Natural killer cell (primary cell): ENCODE measurements at regions not wholly inside any gene's neighbourhood (a gene's known extent, or its start where the extent isn't known, plus 50 kb on each side); places are given as distances from the start of the nearest gene placed in this dataset.

Experiments
- ATAC-seq, 3 donors: fragments of 150-1000 bp in 2 of 3; fragments of 200-7000 bp in 1 of 3; cut with Tn5 transposase; 1 replicate in 1 of 3; 2 replicates in 2 of 3; pipeline ENCODE4 v1.10.0; 2021; ENCODE audit warnings: mild to moderate bottlenecking in 2 of 3, moderate library complexity in 2 of 3
- DNase-seq, 2 donors: peaks; one replicate each; pipeline versions ENCODE4 v3.0.0 to v3.0.0-alpha.2; 2013 to 2021; ENCODE audit warnings: mixed read lengths in 1 of 2
- H3K27ac ChIP-seq: one replicate; pipeline ENCODE4 v1.5.1; 2013; ENCODE audit warnings: mild to moderate bottlenecking, low read length
- H3K27me3 ChIP-seq: one replicate; pipeline ENCODE4 v1.6.1; 2013; ENCODE audit warnings: low read length; ENCODE audit not compliant: control insufficient read depth, insufficient read depth
- H3K36me3 ChIP-seq: one replicate; pipeline ENCODE4 v1.6.1; 2013; ENCODE audit warnings: low read length; ENCODE audit not compliant: control insufficient read depth, insufficient read depth
- H3K4me1 ChIP-seq: one replicate; pipeline ENCODE4 v1.6.1; 2013; ENCODE audit warnings: low read length; ENCODE audit not compliant: control insufficient read depth, insufficient read depth
- H3K4me3 ChIP-seq: one replicate; pipeline ENCODE4 v1.5.1; 2013; ENCODE audit warnings: low read length
- H3K9me3 ChIP-seq: one replicate; pipeline ENCODE4 v1.6.1; 2013; ENCODE audit warnings: low read length; ENCODE audit not compliant: control insufficient read depth, insufficient read depth
- H3K27ac Mint-ChIP-seq, 2 donors: one replicate each; pipeline ENCODE4 v1.8.0; 2022; ENCODE audit warnings: mild to moderate bottlenecking in 2 of 2, mixed read lengths in 2 of 2, moderate library complexity in 1 of 2
- H3K27me3 Mint-ChIP-seq, 2 donors: one replicate each; pipeline ENCODE4 v1.8.0; 2022; ENCODE audit warnings: low read depth in 2 of 2, mixed read lengths in 2 of 2
- H3K36me3 Mint-ChIP-seq: one replicate; pipeline ENCODE4 v1.8.0; 2022; ENCODE audit warnings: mixed read lengths
- H3K4me1 Mint-ChIP-seq, 2 donors: one replicate each; pipeline ENCODE4 v1.8.0; 2022; ENCODE audit warnings: mixed read lengths in 2 of 2
- H3K4me3 Mint-ChIP-seq: one replicate; pipeline ENCODE4 v1.8.0; 2022; ENCODE audit warnings: mild to moderate bottlenecking, moderate library complexity, mixed read lengths
- H3K9me3 Mint-ChIP-seq, 2 donors: one replicate each; pipeline ENCODE4 v1.8.0; 2022; ENCODE audit warnings: mixed read lengths in 2 of 2
- CTCF ChIP-seq: fragments of 200-600 bp; IDR thresholded peaks from one replicate; pipeline ENCODE4 v1.8.0; 2022; ENCODE audit warnings: antibody characterized with exemption
- WGBS: methylation state at CpG from one replicate; pipeline ENCODE4 v1.1.7; 2013; ENCODE audit warnings: missing lambda C conversion rate; ENCODE audit not compliant: insufficient coverage; 5-methylcytosine and 5-hydroxymethylcytosine counted together
- intact Hi-C: fragments of 100-400 bp; cut with micrococcal nuclease; formaldehyde crosslinking; loops from one replicate; pipeline ENCODE4 v1.14.2; 2022

GRCh38 chr2:226158940-226159339 is 640.7 kb downstream of the IRS1 start:
- intact Hi-C loops, result no loop called here
- Mint-ChIP-seq H3K9me3 (peaks cover 5 to 7% of the 10 kb centered on the region in 2 donors), H3K36me3 (no peaks in the 10 kb centered on the region), H3K27ac (no peak overlapping the region), H3K27me3 (no peaks in the 10 kb centered on the region), H3K4me3 (no peak overlapping the region), H3K4me1 (no peaks in the 10 kb centered on the region)
- Histone ChIP-seq H3K36me3 (no peaks in the 10 kb centered on the region), H3K27me3 (no peaks in the 10 kb centered on the region), H3K27ac (no peak overlapping the region), H3K4me1 (no peaks in the 10 kb centered on the region), H3K9me3 (no peaks in the 10 kb centered on the region), H3K4me3 (no peak overlapping the region)
- ATAC-seq (no peak), DNase-seq (no peak)
- WGBS, result 94% methylated on average over 2 of the region's 2 CpGs
- no peak for TF ChIP-seq CTCF

GRCh38 chr2:226158229-226158628 is 641.4 kb downstream of the IRS1 start:
- H3K9me3 Mint-ChIP-seq, result peaks cover 6 to 7% of the 10 kb centered on the region in 2 donors
- ATAC-seq (no peak), DNase-seq (no peak)
- H3K36me3 Mint-ChIP-seq, result no peaks in the 10 kb centered on the region
- H3K4me3 Mint-ChIP-seq, result no peak overlapping the region
- intact Hi-C loops, result no loop called here
- no peaks in the 10 kb centered on the region for H3K36me3 ChIP-seq
- H3K27ac Mint-ChIP-seq, result no peak overlapping the region
- H3K27ac ChIP-seq, result no peak overlapping the region
- no peaks in the 10 kb centered on the region for H3K9me3 ChIP-seq
- no peaks in the 10 kb centered on the region for H3K4me1 ChIP-seq
- H3K4me3 ChIP-seq, result no peak overlapping the region
- no peaks in the 10 kb centered on the region for H3K27me3 Mint-ChIP-seq
- no peak for TF ChIP-seq CTCF
- WGBS, result 73% methylated on average over 1 of the region's 1 CpG
- no peaks in the 10 kb centered on the region for H3K4me1 Mint-ChIP-seq
- H3K27me3 ChIP-seq, result no peaks in the 10 kb centered on the region

GRCh38 chr2:226155093-226155875 is 644.3 kb downstream of the IRS1 start:
- ATAC-seq (no peak), DNase-seq (no peak)
- Histone ChIP-seq H3K27me3 (no peaks in the 10 kb centered on the region), H3K4me3 (no peak overlapping the region), H3K36me3 (no peaks in the 10 kb centered on the region), H3K4me1 (no peaks in the 10 kb centered on the region), H3K9me3 (no peaks in the 10 kb centered on the region), H3K27ac (no peak overlapping the region)
- H3K4me3 Mint-ChIP-seq, result no peak overlapping the region
- H3K4me1 Mint-ChIP-seq, result no peaks in the 10 kb centered on the region
- intact Hi-C loops, result no loop called here
- no peaks in the 10 kb centered on the region for H3K36me3 Mint-ChIP-seq
- 84% methylated on average over 4 of the region's 5 CpGs for WGBS
- peaks cover 2 to 5% of the 10 kb centered on the region in 2 donors for H3K9me3 Mint-ChIP-seq
- no peaks in the 10 kb centered on the region for H3K27me3 Mint-ChIP-seq
- H3K27ac Mint-ChIP-seq, result no peak overlapping the region
- no peak for TF ChIP-seq CTCF

- Histone ChIP-seq H3K27me3 (no peaks in the 10 kb centered on the region), H3K9me3 (no peaks in the 10 kb centered on the region)
Observed at GRCh38 chr2:226154610-226155009, 645.0 kb downstream of the IRS1 start.

More at GRCh38 chr2:226154610-226155009, 645.0 kb downstream of the IRS1 start:
- no peak overlapping the region for H3K27ac ChIP-seq
- peaks cover 2 to 5% of the 10 kb centered on the region in 2 donors for H3K9me3 Mint-ChIP-seq
- H3K4me3 ChIP-seq, result no peak overlapping the region
- no peaks in the 10 kb centered on the region for H3K36me3 Mint-ChIP-seq
- WGBS, result 27% methylated on average over 3 of the region's 3 CpGs
- ATAC-seq, result no peak
- H3K27me3 Mint-ChIP-seq, result no peaks in the 10 kb centered on the region
- H3K4me3 Mint-ChIP-seq, result no peak overlapping the region
- H3K27ac Mint-ChIP-seq, result no peak overlapping the region
- no peaks in the 10 kb centered on the region for H3K4me1 ChIP-seq
- intact Hi-C loops, result no loop called here
- H3K4me1 Mint-ChIP-seq, result no peaks in the 10 kb centered on the region
- no peak for DNase-seq
- no peaks in the 10 kb centered on the region for H3K36me3 ChIP-seq
- TF ChIP-seq CTCF, result no peak
